Islet precursor cell (in vitro differentiated cells): ENCODE measurements at regions not wholly inside any gene's neighbourhood (a gene's known extent, or its start where the extent isn't known, plus 50 kb on each side); places are given as distances from the start of the nearest gene placed in this dataset.

Experiments used
- DNase-seq: peaks from one replicate; pipeline ENCODE4 v3.0.0-alpha.2; 2018

- no peak for DNase-seq
Measured at GRCh38 chr3:36302158-36302509, 78.2 kb upstream of the STAC start.

DNA sequence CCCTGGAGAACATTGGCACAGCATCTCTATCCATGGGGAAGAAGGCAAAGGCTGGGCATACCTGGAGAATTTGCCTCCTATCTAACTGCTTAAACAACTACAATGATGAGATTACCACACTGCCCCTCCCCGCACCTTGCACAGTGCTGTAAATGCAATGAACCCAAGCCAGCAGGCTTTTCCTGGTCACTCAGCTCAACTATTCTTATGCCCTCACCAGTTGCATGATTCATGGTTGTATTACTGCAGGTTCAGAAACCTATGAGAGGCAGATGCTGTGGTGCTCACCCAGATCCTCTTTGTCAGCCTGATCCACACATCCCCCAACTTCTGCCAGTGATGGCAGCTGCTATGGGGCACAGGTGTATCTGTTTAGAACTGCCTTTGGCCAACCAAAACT, 77.7 kb upstream of the STAC start:
- DNase-seq, result no peak

GRCh38 chr3:36303286-36303685, 77.0 kb upstream of the STAC start:
- no peak for DNase-seq

GRCh38 chr3:36305929-36306520, 74.3 kb upstream of the STAC start:
- DNase-seq, result no peak

DNA sequence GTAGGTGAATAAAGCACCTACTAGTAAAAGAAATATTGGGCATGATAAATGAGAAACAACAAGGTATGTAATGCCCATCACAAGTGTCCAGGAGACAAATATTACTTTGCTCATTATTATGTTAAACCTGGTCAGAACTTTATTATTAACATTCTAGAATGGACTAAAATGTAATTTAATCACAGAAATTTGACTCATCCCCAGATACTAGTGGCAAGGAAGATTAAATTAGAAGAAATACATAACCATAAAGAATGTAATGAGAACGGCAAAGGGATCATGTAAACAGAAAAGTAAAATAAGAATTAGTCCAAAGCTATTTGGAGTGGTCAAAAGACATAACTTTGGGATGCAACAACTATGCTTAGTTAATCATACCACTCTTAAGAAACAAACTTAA, 71.2 kb upstream of the STAC start:
- DNase-seq, result no peak

- no peak for DNase-seq
Measured at GRCh38 chr3:36312351-36312750, 68.0 kb upstream of the STAC start.

- no peak for DNase-seq
Measured at GRCh38 chr3:36317915-36318314, 62.4 kb upstream of the STAC start.

DNA sequence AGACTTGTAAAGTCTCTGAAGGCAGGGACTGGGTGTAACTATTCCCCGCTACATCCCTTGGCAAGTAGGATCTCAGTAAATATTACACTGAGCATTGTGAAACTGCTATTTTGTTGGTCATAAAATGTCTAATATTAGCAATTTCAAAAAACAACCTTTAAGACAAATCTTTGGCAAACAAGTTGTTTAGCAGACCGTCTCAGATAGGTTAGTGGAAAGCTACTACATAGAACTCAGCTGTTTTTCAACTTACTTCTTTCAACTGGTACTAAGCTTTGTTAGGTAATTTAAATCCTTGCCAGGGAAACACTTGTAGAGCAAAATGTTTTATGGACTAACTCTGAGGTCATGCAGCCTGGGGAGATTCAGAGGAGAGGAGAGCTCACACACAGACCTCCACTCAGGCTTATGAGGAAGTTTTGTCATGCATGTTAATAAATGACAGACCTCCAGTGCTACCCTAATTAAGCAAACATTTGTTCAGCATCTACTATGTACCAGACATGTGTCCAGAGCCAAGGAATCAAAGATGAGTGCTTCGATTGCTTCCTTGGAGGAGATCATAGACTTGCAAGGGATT, 61.6 kb upstream of the STAC start:
- DNase-seq, result no peak

- no peak for DNase-seq
Measured at GRCh38 chr3:36319680-36320079, 60.6 kb upstream of the STAC start.
